Activated B cell treated with CpG ODN at 0.5 μM for 24 hours (primary cell): ENCODE measurements at regions not wholly inside any gene's neighbourhood (a gene's known extent, or its start where the extent isn't known, plus 50 kb on each side); places are given as distances from the start of the nearest gene placed in this dataset.

Source experiments
- ATAC-seq: fragments of 200-7000 bp; cut with Tn5 transposase; one replicate; pipeline ENCODE4 v1.10.0; 2021; ENCODE audit warnings: low read depth, mild to moderate bottlenecking, moderate library complexity
- CTCF ChIA-PET: fragments of 350-600 bp; sonication (Branson Sonifier 250); formaldehyde crosslinking; loops from one replicate; lab custom pipeline; 2021; ENCODE audit warnings: antibody characterized with exemption; lab: Charles Lee
- POLR2A ChIA-PET: fragments of 350-600 bp; sonication (Branson Sonifier 250); formaldehyde crosslinking; loops from one replicate; lab custom pipeline; 2021; ENCODE audit warnings: antibody characterized with exemption; lab: Charles Lee
- DNase-seq: peaks from one replicate; pipeline ENCODE4 v3.0.0; 2022
- H3K27ac Mint-ChIP-seq: one replicate; pipeline ENCODE4 v1.8.0; 2020; ENCODE audit warnings: mixed read lengths
- H3K27me3 Mint-ChIP-seq: one replicate; pipeline ENCODE4 v1.8.0; 2021; ENCODE audit warnings: mixed read lengths
- H3K36me3 Mint-ChIP-seq: one replicate; pipeline ENCODE4 v1.8.0; 2021; ENCODE audit warnings: low read depth, mixed read lengths
- H3K4me1 Mint-ChIP-seq: one replicate; pipeline ENCODE4 v1.8.0; 2021; ENCODE audit warnings: mixed read lengths
- H3K4me3 Mint-ChIP-seq: one replicate; pipeline ENCODE4 v1.8.0; 2020; ENCODE audit warnings: mild to moderate bottlenecking, mixed read lengths
- H3K9me3 Mint-ChIP-seq: one replicate; pipeline ENCODE4 v1.8.0; 2020; ENCODE audit warnings: mixed read lengths
- CTCF ChIP-seq: fragments of 200-600 bp; IDR thresholded peaks from one replicate; pipeline ENCODE4 v1.8.0; 2022; ENCODE audit warnings: antibody characterized with exemption, mild to moderate bottlenecking
- intact Hi-C: fragments of 100-400 bp; cut with micrococcal nuclease; formaldehyde crosslinking; loops from one replicate; pipeline ENCODE4 v1.15.1; 2024

- POLR2A ChIA-PET: no interaction called here
- CTCF ChIA-PET: no interaction called here
- Mint-ChIP-seq H3K36me3 (no peaks in the 10 kb centered on the region), H3K27ac (no peak overlapping the region), H3K9me3 (no peaks in the 10 kb centered on the region), H3K4me1 (no peaks in the 10 kb centered on the region), H3K27me3 (no peaks in the 10 kb centered on the region), H3K4me3 (no peak overlapping the region)
- DNase-seq: no peak
- intact Hi-C loops: no loop called here
- no peak for ATAC-seq
- TF ChIP-seq CTCF: no peak
These were observed 159.8 kb upstream of the TMEM260 start for GRCh38 chr14:56419750-56420149.

GRCh38 chr14:56422221-56422620, 157.4 kb upstream of the TMEM260 start:
- H3K36me3 Mint-ChIP-seq: no peaks in the 10 kb centered on the region
- no peak overlapping the region for H3K4me3 Mint-ChIP-seq
- H3K9me3 Mint-ChIP-seq: no peaks in the 10 kb centered on the region
- no peak for ATAC-seq
- ChIA-PET CTCF (interaction anchor here (1.0 to 1.2 kb wide), 3 partner anchors 10 to 691 kb away, joined by 3 to 6 read pairs (median 3); no protein-coding TSS in a partner anchor), POLR2A (no interaction called here)
- H3K27me3 Mint-ChIP-seq: no peaks in the 10 kb centered on the region
- H3K27ac Mint-ChIP-seq: no peak overlapping the region
- DNase-seq: no peak
- no peaks in the 10 kb centered on the region for H3K4me1 Mint-ChIP-seq
- intact Hi-C loops: loop anchor here (1.0 to 2.0 kb wide), 2 partner anchors 690 to 975 kb away; no protein-coding TSS in a partner anchor
- no peak for TF ChIP-seq CTCF

GRCh38 chr14:56422703-56423213, 156.8 kb upstream of the TMEM260 start:
- Mint-ChIP-seq H3K9me3 (no peaks in the 10 kb centered on the region), H3K27ac (no peak overlapping the region), H3K4me3 (no peak overlapping the region), H3K27me3 (no peaks in the 10 kb centered on the region), H3K36me3 (no peaks in the 10 kb centered on the region), H3K4me1 (no peaks in the 10 kb centered on the region)
- ChIA-PET CTCF (interaction anchor here (1.0 to 1.2 kb wide), 3 partner anchors 11 to 691 kb away, joined by 3 to 6 read pairs (median 3); no protein-coding TSS in a partner anchor), POLR2A (no interaction called here)
- intact Hi-C loops: loop anchor here (1.0 to 2.0 kb wide), 2 partner anchors 690 to 976 kb away; no protein-coding TSS in a partner anchor
- no peak for ATAC-seq
- no peak for DNase-seq
- TF ChIP-seq CTCF: no peak

GRCh38 chr14:56423544-56423943, 156.1 kb upstream of the TMEM260 start:
- Mint-ChIP-seq H3K4me3 (no peak overlapping the region), H3K36me3 (no peaks in the 10 kb centered on the region), H3K9me3 (no peaks in the 10 kb centered on the region), H3K27me3 (no peaks in the 10 kb centered on the region), H3K27ac (no peak overlapping the region), H3K4me1 (no peaks in the 10 kb centered on the region)
- DNase-seq (no peak), ATAC-seq (no peak)
- no peak for TF ChIP-seq CTCF
- CTCF ChIA-PET: interaction anchor here (2.0 kb wide), 1 partner anchor 51 kb away, joined by 6 read pairs; no protein-coding TSS in a partner anchor
- POLR2A ChIA-PET: no interaction called here
- intact Hi-C loops: loop anchor here (2.0 kb wide), 1 partner anchor 977 kb away; no protein-coding TSS in a partner anchor

GRCh38 chr14:56431013-56431412, 148.6 kb upstream of the TMEM260 start:
- Mint-ChIP-seq H3K27ac (no peak overlapping the region), H3K9me3 (no peaks in the 10 kb centered on the region), H3K4me1 (no peaks in the 10 kb centered on the region), H3K4me3 (no peak overlapping the region), H3K36me3 (no peaks in the 10 kb centered on the region), H3K27me3 (peaks cover 2% of the 10 kb centered on the region)
- DNase-seq: no peak
- ATAC-seq: no peak
- ChIA-PET CTCF (interaction anchor here (0.7 kb wide), 1 partner anchor 652 kb away, joined by 3 read pairs; no protein-coding TSS in a partner anchor), POLR2A (no interaction called here)
- intact Hi-C loops: no loop called here
- no peak for TF ChIP-seq CTCF
